Vagina (tissue), 2 donors: ENCODE measurements at regions not wholly inside any gene's neighbourhood (a gene's known extent, or its start where the extent isn't known, plus 50 kb on each side); places are given as distances from the start of the nearest gene placed in this dataset.

Experiments used
- DNase-seq, 2 donors: peaks; one replicate each; pipeline ENCODE4 v3.0.0-alpha.2; 2017; ENCODE audit errors: extremely low spot score in 2 of 2
- H3K27ac ChIP-seq: fragments of 200-600 bp; sonication (generic); one replicate; pipeline ENCODE4 v1.5.1; 2019
- H3K27me3 ChIP-seq: fragments of 200-600 bp; sonication (generic); one replicate; pipeline ENCODE4 v1.5.1; 2019
- H3K36me3 ChIP-seq, 2 donors: fragments of 200-600 bp; sonication (generic); one replicate each; pipeline ENCODE4 v1.5.1; 2017 to 2019
- H3K4me1 ChIP-seq: fragments of 200-600 bp; sonication (generic); one replicate; pipeline ENCODE4 v1.5.1; 2019
- H3K4me3 ChIP-seq, 2 donors: fragments of 200-600 bp; sonication (generic); 1 replicate in 1 of 2; 2 replicates in 1 of 2; pipeline ENCODE4 v1.5.1; 2016 to 2019
- H3K9me3 ChIP-seq: fragments of 200-600 bp; sonication (generic); one replicate; pipeline ENCODE4 v1.5.1; 2019
- CTCF ChIP-seq, 3 experiments: fragments of 450-650 bp in 2 of 3; fragments of 200-600 bp in 1 of 3; sonication (generic) in 1 of 3; IDR thresholded peaks; one replicate each; pipeline ENCODE4 v1.5.1; 2017 to 2019; ENCODE audit warnings: antibody characterized with exemption in 3 of 3, mild to moderate bottlenecking in 2 of 3, moderate library complexity in 2 of 3
- POLR2A ChIP-seq, 2 donors: fragments of 450-650 bp; IDR thresholded peaks; one replicate each; pipeline ENCODE4 v1.6.1; 2017; ENCODE audit warnings: antibody characterized with exemption in 2 of 2, mild to moderate bottlenecking in 2 of 2, moderate library complexity in 2 of 2
- POLR2AphosphoS5 ChIP-seq, 2 donors: sonication (generic); formaldehyde crosslinking; IDR thresholded peaks; one replicate each; pipeline ENCODE4 v1.9.0; 2017; ENCODE audit warnings: antibody characterized with exemption in 2 of 2, mild to moderate bottlenecking in 2 of 2, low read depth in 1 of 2; ENCODE audit not compliant: insufficient read depth in 1 of 2
- intact Hi-C: fragments of 100-400 bp; cut with DNase I; formaldehyde crosslinking; loops from one replicate; pipeline ENCODE4 v1.15.1; 2023

DNA sequence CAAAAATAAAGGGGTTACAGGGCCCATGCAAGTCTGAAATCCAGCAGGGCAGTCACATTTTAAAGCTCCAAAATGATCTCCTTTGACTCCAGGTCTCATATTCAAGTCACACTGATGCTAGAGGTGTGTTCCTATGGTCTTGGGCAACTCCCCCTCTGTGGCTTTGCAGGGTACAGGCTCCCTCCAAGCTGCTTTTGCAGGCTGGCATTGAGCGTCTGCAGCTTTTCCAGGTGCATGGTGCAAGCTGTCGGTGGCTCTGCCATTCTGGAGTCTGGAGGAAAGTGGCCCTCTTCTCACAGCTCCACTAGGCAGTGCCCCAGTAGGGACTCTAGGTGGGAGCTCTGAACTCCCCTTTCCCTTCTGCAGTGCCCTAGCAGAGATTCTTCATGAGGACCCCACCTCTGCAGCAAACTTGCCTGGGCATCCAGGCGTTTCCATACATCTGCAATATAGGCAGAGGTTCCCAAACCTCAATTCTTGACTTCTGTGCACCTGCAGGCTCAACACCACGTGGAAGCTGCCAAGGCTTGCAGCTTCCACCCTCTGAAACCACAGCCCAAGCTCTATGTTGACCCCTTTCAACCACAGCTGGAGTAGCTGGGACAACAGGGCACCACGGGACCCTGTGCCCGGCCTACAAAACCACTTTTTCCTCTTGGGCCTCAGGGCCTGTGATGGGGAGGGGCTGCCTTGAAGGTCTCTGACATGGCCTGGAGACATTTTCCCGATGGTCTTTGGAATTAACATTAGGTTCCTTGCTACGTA, 80.1 kb upstream of the PLSCR5 start:
- no peak for TF ChIP-seq CTCF (IDR thresholded peaks at IDR 0.05)
- no peak for TF ChIP-seq POLR2AphosphoS5 (IDR thresholded peaks at IDR 0.05; ENCODE audit: insufficient read depth in 1 of 2, low read depth in 1 of 2)
- TF ChIP-seq POLR2A (IDR thresholded peaks at IDR 0.05) = no peak
- H3K36me3 ChIP-seq = no peaks in the 10 kb centered on the region
- no peak for DNase-seq
- H3K4me3 ChIP-seq = no peak overlapping the region
- no peaks in the 10 kb centered on the region for H3K27me3 ChIP-seq
- intact Hi-C loops = no loop called here
- no peak overlapping the region for H3K27ac ChIP-seq
- H3K9me3 ChIP-seq = no peaks in the 10 kb centered on the region
- no peaks in the 10 kb centered on the region for H3K4me1 ChIP-seq

DNA sequence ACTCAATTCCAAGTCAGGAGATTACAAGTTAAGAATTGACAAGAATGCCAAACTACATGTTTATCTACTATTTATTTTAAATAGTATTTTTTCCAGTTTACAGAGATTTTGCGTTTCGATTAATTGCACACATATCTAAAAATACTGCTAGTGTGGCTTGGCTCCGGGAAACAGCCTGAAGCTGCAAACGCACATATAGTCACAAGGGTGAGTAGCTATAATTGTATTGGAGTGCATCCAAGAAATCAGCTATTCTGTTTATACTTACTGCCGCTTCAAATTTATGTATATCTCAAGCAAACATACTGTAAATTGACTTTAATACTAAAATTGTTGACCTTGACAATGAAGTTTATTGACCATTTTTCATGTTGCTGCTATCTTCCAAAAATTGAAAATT, 77.0 kb upstream of the PLSCR5 start:
- H3K27me3 ChIP-seq = no peaks in the 10 kb centered on the region
- H3K36me3 ChIP-seq = no peaks in the 10 kb centered on the region
- H3K9me3 ChIP-seq = no peaks in the 10 kb centered on the region
- H3K4me1 ChIP-seq = no peaks in the 10 kb centered on the region
- TF ChIP-seq POLR2AphosphoS5 (IDR thresholded peaks at IDR 0.05; ENCODE audit: insufficient read depth in 1 of 2, low read depth in 1 of 2) (no peak), CTCF (IDR thresholded peaks at IDR 0.05) (no peak), POLR2A (IDR thresholded peaks at IDR 0.05) (no peak)
- H3K4me3 ChIP-seq = no peak overlapping the region
- no peak for DNase-seq
- H3K27ac ChIP-seq = no peak overlapping the region
- intact Hi-C loops = no loop called here

- no peak overlapping the region for H3K27ac ChIP-seq
- no peaks in the 10 kb centered on the region for H3K36me3 ChIP-seq
- H3K4me3 ChIP-seq = no peak overlapping the region
- H3K27me3 ChIP-seq = no peaks in the 10 kb centered on the region
- H3K4me1 ChIP-seq = no peaks in the 10 kb centered on the region
- TF ChIP-seq POLR2AphosphoS5 (IDR thresholded peaks at IDR 0.05; ENCODE audit: insufficient read depth in 1 of 2, low read depth in 1 of 2) (no peak), CTCF (IDR thresholded peaks at IDR 0.05) (no peak), POLR2A (IDR thresholded peaks at IDR 0.05) (no peak)
- intact Hi-C loops = no loop called here
- no peaks in the 10 kb centered on the region for H3K9me3 ChIP-seq
- DNase-seq = no peak
Observed at GRCh38 chr3:146680617-146681016, 75.5 kb upstream of the PLSCR5 start.

GRCh38 chr3:146679995-146680394, 74.8 kb upstream of the PLSCR5 start:
- DNase-seq = no peak
- H3K4me3 ChIP-seq = no peak overlapping the region
- H3K36me3 ChIP-seq = no peaks in the 10 kb centered on the region
- H3K27me3 ChIP-seq = no peaks in the 10 kb centered on the region
- intact Hi-C loops = no loop called here
- no peak overlapping the region for H3K27ac ChIP-seq
- TF ChIP-seq POLR2A (IDR thresholded peaks at IDR 0.05) (no peak), CTCF (IDR thresholded peaks at IDR 0.05) (no peak), POLR2AphosphoS5 (IDR thresholded peaks at IDR 0.05; ENCODE audit: insufficient read depth in 1 of 2, low read depth in 1 of 2) (no peak)
- no peaks in the 10 kb centered on the region for H3K4me1 ChIP-seq
- no peaks in the 10 kb centered on the region for H3K9me3 ChIP-seq

DNA sequence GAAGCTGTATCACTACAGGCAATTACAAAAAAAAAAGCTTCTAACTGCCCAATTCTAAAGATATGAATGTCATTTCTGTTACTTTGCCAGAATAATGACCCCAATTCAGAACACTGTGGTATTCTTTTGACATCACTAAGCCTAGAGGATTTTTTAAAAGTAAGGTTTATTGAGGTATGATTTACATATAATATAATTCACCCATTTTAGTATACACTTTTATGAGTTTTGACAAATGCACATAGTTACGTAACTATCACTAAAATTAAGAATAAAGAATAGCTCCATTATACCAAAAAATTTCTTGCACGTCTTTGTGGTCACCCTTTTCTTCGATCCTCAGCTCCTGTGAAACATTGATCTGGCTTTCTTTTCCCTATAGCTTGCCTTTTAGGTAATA, 74.0 kb upstream of the PLSCR5 start:
- Histone ChIP-seq H3K36me3 (no peaks in the 10 kb centered on the region), H3K27ac (no peak overlapping the region), H3K9me3 (no peaks in the 10 kb centered on the region), H3K27me3 (no peaks in the 10 kb centered on the region), H3K4me3 (no peak overlapping the region), H3K4me1 (no peaks in the 10 kb centered on the region)
- intact Hi-C loops = no loop called here
- no peak for DNase-seq
- TF ChIP-seq CTCF (IDR thresholded peaks at IDR 0.05) (no peak), POLR2A (IDR thresholded peaks at IDR 0.05) (no peak), POLR2AphosphoS5 (IDR thresholded peaks at IDR 0.05; ENCODE audit: insufficient read depth in 1 of 2, low read depth in 1 of 2) (no peak)
